HG02571 (cell line): ENCODE measurements at regions not wholly inside any gene's neighbourhood (a gene's known extent, or its start where the extent isn't known, plus 50 kb on each side); places are given as distances from the start of the nearest gene placed in this dataset.
"Not testable (repeated sequence)": the region's sequence is repeated elsewhere in the genome, so short reads cannot be mapped to it uniquely, and the experiment has no call there.

Experiments
- ATAC-seq: cut with Tn5 transposase; IDR thresholded peaks from one replicate; pipeline ENCODE4 v1.9.1; 2021; ENCODE audit warnings: mild to moderate bottlenecking, moderate library complexity; ENCODE audit not compliant: unreplicated experiment

- no peak for ATAC-seq
Measured at GRCh38 chr13:65454403-65454802, 1775.7 kb downstream of the PCDH9 start.

- no peak for ATAC-seq
Measured at GRCh38 chr13:65453982-65454381, 1776.2 kb downstream of the PCDH9 start.

- ATAC-seq, result no peak
Measured at GRCh38 chr13:65445340-65445739, 1784.8 kb downstream of the PCDH9 start.

DNA sequence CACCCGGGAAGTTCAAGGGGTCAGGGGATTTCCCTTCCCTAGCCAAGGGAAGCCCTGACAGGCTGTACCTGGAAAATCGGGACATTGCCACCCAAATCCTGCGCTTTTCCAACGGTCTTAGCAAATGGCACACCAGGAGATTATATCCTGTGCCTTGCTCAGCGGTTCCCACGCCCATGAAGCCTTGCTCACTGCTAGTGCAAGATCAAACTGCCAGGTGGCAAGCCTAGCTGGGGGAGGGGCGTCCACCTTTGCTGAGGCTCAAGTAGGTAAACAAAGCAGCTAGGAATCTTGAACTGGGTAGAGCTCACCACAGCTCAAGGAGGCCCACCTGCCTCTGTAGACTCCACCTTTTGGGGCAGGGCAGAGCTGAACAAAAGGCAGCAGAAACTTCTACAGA lies 1794.5 kb downstream of the PCDH9 start:
- no peak for ATAC-seq

DNA sequence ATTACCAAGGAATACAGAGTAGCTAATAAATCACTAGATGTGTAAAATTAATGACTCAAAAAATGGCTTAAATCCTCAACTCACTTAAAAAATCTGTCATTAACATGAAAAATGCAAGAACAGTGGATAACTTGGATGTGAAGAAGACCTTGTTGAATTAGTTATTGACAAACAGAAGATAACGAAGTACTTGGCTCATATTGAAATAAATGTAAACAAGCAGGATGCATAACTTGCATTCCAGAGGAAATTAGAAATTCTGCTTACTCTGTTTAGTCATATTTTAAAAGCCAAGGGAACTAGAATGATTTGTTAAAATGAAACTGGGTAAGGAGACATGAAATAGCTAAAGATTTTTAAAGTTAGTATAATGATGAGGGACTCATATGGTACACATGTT lies 1812.2 kb downstream of the PCDH9 start:
- no peak for ATAC-seq

DNA sequence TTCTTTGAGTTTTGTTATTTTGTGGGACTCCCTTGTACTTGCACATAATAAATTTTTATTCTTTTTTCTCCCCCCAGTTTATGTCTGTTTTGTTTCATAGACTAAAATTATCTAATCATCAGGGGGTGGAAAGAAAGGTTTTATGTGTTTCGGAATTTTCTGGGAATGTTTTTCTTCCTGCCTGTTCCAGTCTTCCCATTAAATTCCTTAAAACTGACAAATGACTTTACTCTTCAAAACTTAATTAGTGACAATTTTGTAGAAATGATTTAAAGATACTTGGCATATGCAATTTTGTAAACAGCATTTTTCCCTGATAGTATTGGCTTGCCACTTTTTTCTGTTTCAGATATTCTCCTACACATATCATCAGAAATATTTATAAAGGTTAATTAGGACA lies 1813.4 kb downstream of the PCDH9 start:
- no peak for ATAC-seq

- no peak for ATAC-seq
Measured at GRCh38 chr13:65414187-65414586, 1815.9 kb downstream of the PCDH9 start.

DNA sequence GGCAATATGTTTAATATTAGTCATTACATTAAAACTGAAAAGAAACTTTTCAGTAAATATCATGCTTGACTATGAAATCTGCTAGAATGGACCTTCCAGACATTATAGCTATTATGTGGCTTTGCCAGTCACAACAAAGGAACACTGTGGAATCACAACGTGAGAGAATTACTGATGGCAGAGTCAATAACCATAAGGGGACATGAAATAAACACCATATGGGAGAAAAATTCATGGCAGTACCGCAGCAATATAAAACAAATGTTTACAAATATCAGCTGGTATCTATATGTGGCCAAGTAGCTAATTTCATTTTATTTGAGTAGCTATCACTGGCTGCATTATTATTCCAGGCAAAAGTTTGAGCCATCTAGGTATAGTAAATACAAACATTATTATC lies 1818.6 kb downstream of the PCDH9 start:
- ATAC-seq, result no peak

DNA sequence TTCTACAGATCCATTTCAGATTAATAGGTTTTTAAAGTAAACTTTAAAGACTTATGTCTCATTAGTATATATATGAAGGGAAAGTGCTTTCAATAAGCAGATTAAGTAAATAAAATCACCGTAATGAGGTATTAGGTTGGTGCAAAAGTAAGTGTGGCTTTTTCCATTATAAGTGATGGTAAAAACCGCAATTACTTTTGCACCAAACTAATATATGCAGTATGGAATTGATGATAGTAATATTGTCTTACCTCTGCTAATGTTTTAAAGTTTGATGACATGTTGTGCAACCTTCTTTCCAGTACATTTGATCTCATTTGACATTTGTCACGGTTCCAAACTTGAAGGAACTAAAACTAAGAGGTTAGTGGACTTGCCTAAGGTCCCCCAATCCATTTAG lies 1819.3 kb downstream of the PCDH9 start:
- ATAC-seq, result no peak

GRCh38 chr13:65401315-65401714 lies 1828.8 kb downstream of the PCDH9 start:
- ATAC-seq, result no peak

GRCh38 chr13:65400702-65401101 lies 1829.4 kb downstream of the PCDH9 start:
- no peak for ATAC-seq

- ATAC-seq, result no peak
Measured at GRCh38 chr13:65387743-65388347, 1842.3 kb downstream of the PCDH9 start.

DNA sequence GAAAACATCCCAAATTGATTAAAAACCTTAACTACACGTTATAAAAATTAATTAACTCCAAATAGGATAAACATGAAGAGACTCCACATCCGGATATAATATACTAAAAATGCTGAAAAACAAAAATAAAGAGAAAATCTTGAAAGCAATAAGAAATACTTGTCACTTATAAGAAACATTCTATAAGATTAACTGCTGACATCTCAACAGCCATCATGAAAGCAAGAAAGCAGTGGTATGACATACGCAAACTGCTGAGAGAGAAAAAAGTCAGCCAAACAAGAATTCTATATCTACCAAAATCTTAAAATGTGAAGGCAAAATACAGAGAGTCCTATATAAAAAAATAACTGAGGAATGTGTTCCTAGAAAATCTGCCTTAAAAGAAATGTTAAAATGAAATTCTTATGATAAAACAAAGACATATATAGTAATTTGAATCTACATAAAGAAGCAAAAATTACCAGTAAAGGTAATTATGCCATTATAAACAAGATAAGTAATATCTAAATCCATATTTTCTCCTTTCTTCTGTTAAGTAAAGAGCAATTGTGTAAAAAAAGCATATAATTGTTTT lies 1851.1 kb downstream of the PCDH9 start:
- no peak for ATAC-seq

DNA sequence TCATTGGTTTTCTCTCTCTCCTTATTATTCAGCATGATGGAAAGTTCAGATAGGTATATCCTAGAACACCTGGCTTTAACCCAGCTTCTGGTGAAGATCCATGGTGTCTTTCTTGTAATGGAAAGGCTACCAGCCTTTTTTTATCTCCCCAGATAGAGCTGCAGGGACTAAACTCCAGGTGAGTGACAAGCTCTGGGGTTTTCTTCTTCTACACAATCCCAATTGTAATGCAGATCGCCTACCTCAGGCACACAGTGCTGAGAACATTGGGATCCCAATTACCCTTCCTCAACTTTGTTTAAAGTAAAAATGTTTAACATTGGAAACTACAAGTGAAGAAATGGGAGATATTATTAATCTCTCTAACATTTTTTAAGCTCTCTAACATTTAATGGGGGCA lies 1851.7 kb downstream of the PCDH9 start:
- ATAC-seq, result no peak

DNA sequence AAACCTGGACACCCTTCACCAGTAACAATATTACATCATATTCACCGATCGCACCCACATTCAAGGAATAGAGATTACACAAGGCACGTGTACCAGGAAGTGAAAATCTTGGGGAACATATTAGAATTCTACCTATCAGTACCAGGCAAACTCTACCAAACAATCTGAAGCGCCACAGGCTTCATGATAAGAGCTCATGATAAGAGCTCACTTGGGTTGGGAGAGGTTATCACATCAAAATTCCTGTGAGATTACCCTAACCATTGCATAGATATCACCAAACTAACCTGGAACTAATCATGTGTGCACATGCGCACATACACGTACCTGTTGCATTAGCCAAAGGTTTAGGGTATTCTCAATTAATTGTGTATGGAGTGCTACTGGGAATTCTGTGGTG lies 1861.3 kb downstream of the PCDH9 start:
- ATAC-seq, result no peak

DNA sequence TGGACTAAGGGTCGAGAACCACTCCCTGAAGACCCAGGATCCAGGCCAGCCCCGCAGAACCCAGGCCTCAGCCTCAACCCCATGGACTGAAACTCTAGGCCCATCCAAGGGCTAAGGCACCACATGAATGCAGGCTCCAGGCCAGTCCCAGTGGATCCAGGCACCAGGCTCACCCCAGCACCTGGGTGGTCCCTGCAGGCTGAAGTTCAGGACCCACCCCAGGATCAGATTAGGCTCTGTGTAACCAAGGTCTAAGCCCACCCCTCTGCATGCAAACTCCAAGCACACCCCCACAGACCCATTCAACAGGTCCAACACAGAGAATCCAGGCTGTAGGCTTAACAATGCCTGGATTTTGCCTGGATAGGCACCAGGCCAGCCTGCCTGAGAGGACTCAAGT lies 1876.2 kb downstream of the PCDH9 start:
- no peak for ATAC-seq

- ATAC-seq, result not testable (repeated sequence)
Measured at GRCh38 chr13:65353150-65353549, 1877.0 kb downstream of the PCDH9 start.

DNA sequence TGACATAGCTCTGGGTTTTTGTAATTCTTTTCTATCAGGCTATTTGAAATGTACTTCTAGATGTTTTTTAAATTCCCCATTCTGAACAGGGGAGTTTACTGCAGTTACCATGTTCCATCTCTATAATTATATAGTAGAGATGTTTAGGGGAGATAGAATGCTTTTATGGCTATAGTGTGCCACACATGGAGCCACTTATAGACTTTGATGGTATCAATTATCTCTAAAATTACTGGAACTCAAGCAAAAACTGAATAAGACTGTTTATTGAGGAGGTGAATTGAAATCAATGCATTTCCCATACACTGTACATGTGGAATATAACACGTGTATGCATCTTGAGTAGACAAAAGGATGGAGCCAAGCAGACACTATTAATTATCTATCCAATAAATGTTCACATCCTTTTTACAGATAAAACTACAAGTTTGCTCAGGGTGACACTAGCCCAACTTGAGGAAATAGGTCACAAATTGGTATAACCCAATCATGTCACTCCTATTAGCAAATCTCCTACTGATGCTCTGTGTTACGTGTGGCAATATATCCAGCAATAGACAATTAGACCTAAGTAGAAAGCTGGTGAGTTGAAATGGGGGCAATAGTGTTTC lies 1882.6 kb downstream of the PCDH9 start:
- no peak for ATAC-seq

GRCh38 chr13:65343898-65344663 lies 1886.1 kb downstream of the PCDH9 start:
- ATAC-seq, result no peak

DNA sequence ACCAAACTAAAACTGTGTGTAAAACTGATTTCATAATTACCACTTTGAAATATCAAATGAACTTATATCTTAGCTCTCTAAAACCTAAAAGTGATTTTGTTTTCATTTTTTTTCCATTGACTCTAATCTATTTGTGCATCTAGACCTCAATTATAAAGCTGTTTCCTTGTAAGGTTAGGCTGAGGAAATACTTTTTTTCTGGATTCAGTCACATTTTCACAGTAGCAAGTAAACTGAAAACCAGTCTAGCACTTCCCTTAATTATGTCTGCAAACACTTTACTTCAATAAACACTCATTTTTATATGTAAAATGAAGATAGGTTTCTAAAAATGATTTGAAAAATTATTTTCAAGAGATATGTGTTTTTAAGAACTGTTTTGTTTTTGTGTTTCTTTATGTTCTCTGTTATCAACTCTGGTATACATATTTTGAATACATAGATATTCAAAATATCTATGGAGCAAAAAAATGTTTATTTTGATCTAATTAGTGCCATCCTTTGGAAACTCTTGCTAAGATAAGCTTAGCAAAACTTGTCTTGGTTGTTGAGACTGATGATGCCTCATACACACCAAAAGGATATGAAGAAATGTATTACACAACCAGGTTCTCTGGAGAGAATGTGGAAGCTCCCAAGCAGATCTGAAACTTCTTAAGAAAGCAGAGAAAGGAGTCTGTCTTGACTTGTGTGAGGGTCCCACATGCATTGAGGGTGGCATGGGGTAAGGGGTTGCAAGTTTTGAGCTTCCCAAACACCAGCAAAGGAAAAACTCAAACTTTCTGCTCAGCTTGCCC lies 1887.4 kb downstream of the PCDH9 start:
- no peak for ATAC-seq

DNA sequence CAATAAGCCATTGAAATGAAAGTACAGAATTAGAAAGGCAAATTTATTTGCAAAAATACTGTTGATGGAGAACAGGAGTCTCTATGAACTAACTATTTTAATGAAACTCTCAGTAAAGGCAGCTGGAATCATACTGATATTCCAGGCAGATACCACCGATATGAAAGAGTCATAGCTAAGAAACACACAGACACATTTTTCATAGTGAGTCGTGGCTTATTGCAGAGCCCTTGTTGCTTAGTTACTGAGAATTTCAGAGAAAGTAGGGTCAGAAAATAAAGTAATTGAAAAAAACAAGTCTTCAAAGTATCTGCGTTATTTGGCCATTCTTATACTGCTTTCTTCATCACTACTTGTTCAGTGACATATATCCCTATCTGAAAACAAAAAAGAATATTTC lies 1890.9 kb downstream of the PCDH9 start:
- ATAC-seq, result no peak
